ENCODE measurements at regions not wholly inside any gene's neighbourhood (a gene's known extent, or its start where the extent isn't known, plus 50 kb on each side); places are given as distances from the start of the nearest gene placed in this dataset.

DNA sequence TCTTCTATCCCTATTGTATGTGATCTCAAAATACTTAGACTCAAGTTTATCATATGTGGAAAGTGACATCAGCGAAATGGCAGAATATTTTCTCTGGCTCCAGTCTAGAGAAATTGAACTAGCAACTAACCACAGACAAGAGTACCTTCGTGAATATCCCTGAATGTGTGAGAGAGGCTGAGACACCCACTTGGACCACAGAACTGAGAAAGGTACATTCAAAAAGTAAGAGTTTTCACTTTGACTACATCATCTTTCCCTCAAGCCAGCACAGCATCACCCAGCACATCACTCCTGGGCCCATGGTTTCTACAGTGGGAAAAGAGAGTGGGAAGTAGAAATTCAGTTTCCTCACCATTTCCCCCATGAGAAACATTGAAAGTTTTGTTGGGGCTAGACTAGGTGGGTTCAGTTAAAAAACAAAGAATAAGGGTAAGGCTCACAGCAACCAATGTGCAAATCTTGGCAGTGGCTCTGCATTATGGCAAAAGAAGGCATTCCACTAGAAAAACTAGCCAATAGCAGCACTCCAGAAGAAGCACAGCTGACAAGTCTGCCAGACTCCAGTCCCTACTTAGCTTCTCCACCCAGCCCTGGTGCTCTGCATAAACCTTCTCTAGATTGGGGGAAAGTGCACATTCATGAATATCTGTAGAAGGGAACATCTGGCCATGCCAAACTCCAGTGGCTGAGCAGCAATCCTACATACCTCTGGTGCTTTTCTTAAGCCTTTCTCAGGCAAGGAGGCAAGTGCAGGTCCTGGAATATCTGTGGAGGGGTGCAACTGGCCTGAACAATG, 225.6 kb upstream of the VLDLR start:
- no peak for TF ChIP-seq EZH2phosphoT487 (IDR thresholded peaks at IDR 0.05; ENCODE audit: insufficient read depth, low read depth)
- TF ChIP-seq EZH2 (IDR thresholded peaks at IDR 0.05; ENCODE audit: insufficient read depth, poor library complexity, severe bottlenecking) = no peak

Data from GM23248 (cell line).